GM10248 (cell line): ENCODE measurements at regions not wholly inside any gene's neighbourhood (a gene's known extent, or its start where the extent isn't known, plus 50 kb on each side); places are given as distances from the start of the nearest gene placed in this dataset.

Experiments used
- CTCF ChIA-PET: fragments of 300-600 bp; sonication (Branson Sonifier 250); formaldehyde crosslinking; extraction: SDS; loops from one replicate; lab custom pipeline; 2021; ENCODE audit warnings: antibody characterized with exemption; lab: Yijun Ruan, JAX
- POLR2A ChIA-PET: fragments of 350-650 bp; sonication (Branson Sonifier 250); formaldehyde crosslinking; extraction: SDS; loops from one replicate; lab custom pipeline; 2020; ENCODE audit warnings: antibody characterized with exemption; lab: Yijun Ruan, JAX
- DNase-seq: peaks from one replicate; pipeline ENCODE4 v3.0.0; 2012; ENCODE audit errors: extremely low spot score
- CTCF ChIP-seq: IDR thresholded peaks from 2 replicates; pipeline ENCODE4 v1.5.1; 2012; ENCODE audit warnings: mild to moderate bottlenecking, low read depth; ENCODE audit errors: extremely low read depth, missing control alignments, control extremely low read depth

- POLR2A ChIA-PET = no interaction called here
- CTCF ChIA-PET = no interaction called here
- DNase-seq = no peak
- no peak for TF ChIP-seq CTCF
Observed at GRCh38 chr2:175579646-175580045, 398.1 kb upstream of the ATP5MC3 start.

DNA sequence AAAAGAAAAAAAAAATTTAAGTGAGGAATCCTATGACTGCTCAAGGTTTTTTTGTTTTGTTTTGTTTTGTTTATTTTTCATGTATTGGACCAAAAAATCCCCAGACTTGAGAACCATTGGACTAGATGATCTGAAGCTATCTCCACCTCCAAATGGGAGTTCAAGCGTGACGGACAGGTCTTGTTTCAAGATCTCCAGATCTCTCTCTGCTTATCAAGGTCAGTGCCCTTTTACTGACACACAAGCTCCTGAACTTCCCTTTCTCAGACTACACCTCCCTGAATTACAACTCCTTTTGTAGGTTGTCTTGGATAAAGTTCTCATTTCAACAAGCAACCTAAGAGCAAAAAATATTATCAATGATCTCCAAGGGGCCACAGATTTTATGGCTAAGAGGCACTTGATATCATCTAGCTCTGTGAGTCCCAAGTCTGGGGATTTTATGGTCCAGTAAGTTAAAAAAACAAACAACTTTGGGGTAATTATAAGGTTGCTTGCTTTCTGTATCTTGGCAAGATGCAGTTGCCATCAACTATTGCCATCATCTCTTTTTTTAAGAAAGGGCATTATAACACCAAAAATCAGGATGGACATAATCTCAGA is 396.0 kb upstream of the ATP5MC3 start:
- CTCF ChIA-PET = no interaction called here
- no peak for DNase-seq
- POLR2A ChIA-PET = no interaction called here
- no peak for TF ChIP-seq CTCF

GRCh38 chr2:175576875-175577274 is 395.4 kb upstream of the ATP5MC3 start:
- TF ChIP-seq CTCF = no peak
- POLR2A ChIA-PET = no interaction called here
- CTCF ChIA-PET = interaction anchor here (1.6 kb wide), 1 partner anchor 10 kb away, joined by 3 read pairs; no protein-coding TSS in a partner anchor
- no peak for DNase-seq

DNA sequence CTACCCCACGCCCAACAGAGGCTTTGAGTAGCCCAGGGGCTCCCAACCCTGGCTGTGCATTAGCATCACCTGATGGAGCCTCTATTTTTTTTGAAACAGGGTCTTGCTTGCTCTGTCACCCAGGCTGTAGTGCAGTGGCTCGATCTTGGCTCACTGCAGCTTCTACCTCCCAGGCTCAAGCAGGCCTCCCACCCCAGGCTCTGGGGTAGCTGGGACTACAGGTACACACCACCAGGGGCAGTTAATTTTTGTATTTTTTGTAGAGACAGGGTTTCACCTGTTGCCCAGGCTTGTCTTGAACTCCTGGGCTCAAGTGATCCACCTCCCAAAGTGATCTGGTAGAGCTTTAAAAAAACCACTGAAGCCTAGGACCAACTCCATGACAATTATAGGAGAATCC is 394.8 kb upstream of the ATP5MC3 start:
- POLR2A ChIA-PET = no interaction called here
- no peak for DNase-seq
- CTCF ChIA-PET = interaction anchor here (1.6 kb wide), 1 partner anchor 10 kb away, joined by 3 read pairs; no protein-coding TSS in a partner anchor
- TF ChIP-seq CTCF = no peak

DNA sequence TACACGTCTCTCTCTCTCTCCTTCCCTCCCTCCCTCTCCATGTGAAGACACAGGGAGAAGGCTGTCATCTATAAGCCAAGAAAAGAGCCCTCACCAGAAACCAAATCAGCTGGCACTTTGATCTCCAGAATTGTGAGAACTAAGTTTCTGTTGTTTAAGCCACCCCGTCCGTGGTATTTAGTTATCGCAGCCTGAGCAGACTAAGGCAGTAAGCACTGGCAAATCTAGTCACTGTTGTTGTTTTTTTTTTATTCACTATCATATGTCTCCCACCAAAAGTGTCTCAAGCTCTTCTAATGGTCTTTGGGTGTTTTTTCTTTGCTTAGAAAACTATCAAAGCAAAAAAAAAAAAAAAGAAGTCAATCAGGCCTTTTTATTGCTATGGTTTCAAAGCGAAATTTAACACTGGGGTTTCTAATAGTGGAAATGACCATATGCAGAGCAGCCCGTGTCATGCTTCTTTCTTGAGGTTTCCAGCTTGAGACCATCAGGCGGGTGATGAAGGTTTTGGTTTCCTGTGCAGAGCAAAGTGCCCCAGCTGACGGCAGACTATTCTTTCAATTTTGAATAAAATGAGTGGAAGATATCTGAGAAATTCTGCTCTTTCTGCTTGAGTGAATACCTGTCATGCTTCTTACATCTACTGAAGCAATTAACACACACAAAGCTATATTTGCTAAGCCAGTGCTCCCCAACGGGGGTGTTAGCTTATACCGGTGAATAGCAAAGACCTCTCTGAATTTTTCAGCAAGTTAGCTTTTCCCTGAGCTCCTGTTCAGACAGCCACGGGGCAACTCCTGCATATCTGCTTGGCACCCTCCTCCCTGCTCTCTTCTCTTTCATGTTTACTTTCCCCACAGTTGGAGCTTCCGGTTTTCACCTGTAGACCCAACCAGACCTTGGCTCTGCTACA is 394.1 kb upstream of the ATP5MC3 start:
- POLR2A ChIA-PET = interaction anchor here (0.6 kb wide), 1 partner anchor 921 kb away, joined by 3 read pairs; no protein-coding TSS in a partner anchor
- DNase-seq = peak; percentile 32
- TF ChIP-seq CTCF = no peak
- CTCF ChIA-PET = interaction anchor here (0.9 to 1.6 kb wide), 2 partner anchors 11 to 42 kb away, joined by 3 read pairs; no protein-coding TSS in a partner anchor

- ChIA-PET CTCF (interaction anchor here (0.9 to 1.3 kb wide), 3 partner anchors 9 to 103 kb away, joined by 3 to 4 read pairs (median 3); no protein-coding TSS in a partner anchor), POLR2A (no interaction called here)
- no peak for TF ChIP-seq CTCF
- no peak for DNase-seq
Observed at GRCh38 chr2:175574069-175574468, 392.6 kb upstream of the ATP5MC3 start.
